ENCODE measurements at regions not wholly inside any gene's neighbourhood (a gene's known extent, or its start where the extent isn't known, plus 50 kb on each side); places are given as distances from the start of the nearest gene placed in this dataset.

DNA sequence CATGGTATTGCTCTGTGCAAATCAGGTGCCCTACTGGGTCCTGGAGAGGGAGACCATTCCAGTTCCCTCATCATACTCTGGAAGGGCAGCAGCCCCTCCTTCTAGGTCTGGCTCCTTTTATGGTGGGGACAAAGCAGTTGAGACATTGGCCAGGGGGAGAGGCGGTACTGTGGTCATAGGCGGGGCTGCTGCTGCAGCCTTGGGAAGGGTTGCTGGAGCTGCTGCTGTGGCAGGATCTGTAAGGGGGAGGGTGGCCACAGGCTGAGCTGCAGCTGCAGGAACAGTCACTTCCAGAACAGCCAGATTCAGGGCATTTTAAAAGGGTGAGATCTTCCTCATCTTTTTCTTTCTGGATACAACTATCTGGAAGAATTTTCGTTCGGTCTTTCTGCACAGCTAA, 233.0 kb upstream of the SGCD start:
- DNase-seq (ENCODE audit: low read depth in 4 of 4, low spot score in 3 of 4), result no peak

GRCh38 chr5:156095709-156096241, 231.2 kb upstream of the SGCD start:
- DNase-seq (ENCODE audit: low read depth in 4 of 4, low spot score in 3 of 4), result no peak

- DNase-seq (ENCODE audit: low read depth in 4 of 4, low spot score in 3 of 4), result no peak
Measured at GRCh38 chr5:156096259-156096658, 230.7 kb upstream of the SGCD start.

DNA sequence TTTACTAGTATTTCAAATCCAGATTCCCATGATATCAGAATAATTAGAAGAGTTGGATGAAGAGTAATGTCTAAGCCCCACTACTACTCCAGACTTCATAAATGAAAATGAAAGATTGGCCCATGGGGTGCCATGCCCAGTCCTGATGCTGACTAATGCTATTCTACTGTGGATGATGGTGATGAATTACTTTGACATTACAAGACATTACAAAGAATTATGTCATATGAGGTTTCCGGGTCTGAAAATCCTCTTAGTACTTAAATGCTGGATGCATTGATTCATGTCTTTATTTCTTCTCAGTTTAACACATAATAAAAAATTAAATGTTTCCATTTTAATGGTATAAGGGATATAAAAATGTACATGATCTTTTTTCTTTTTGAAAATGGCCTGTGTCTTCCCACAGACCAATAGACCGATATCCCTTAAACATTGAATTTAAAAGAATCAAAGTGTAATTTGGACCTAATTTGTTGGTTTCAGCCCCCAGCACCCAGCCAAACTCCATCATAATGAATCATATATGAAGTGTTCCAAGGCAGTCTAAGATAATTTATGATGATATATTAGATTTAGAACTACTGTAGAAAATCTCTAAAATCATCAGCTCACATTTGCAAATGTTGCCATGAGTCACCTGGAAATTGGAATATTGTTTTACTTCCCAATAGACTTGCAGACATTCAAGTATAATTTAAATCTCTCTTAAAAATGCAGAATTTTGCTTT, 223.6 kb upstream of the SGCD start:
- no peak for DNase-seq (ENCODE audit: low read depth in 4 of 4, low spot score in 3 of 4)

GRCh38 chr5:156109317-156110023, 217.5 kb upstream of the SGCD start:
- DNase-seq (ENCODE audit: low read depth in 4 of 4, low spot score in 3 of 4), result no peak

GRCh38 chr5:156119692-156120091, 207.3 kb upstream of the SGCD start:
- DNase-seq (ENCODE audit: low read depth in 4 of 4, low spot score in 3 of 4), result no peak

- no peak for DNase-seq (ENCODE audit: low read depth in 4 of 4, low spot score in 3 of 4)
Measured at GRCh38 chr5:156120777-156121176, 206.2 kb upstream of the SGCD start.

DNA sequence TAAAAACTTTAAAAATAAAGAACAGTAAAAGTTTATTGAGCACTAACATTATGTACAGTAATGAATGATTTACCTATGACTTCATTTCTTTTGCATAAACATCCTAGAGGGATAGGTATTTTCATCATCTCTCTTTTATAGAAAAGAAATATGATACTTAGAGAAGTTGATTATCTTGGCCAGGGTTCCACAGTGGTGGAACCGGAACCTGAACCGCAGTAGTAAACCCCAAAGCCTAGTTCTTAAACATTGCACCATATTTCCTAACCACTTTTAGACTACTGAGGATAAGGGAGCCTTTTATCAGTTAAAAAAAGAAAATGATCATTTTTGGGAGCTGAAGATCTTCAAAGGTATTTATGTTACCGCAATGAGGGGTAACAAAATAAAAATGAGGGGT, 205.7 kb upstream of the SGCD start:
- DNase-seq (ENCODE audit: low read depth in 4 of 4, low spot score in 3 of 4), result no peak

- DNase-seq (ENCODE audit: low read depth in 4 of 4, low spot score in 3 of 4), result no peak
Measured at GRCh38 chr5:156121882-156122281, 205.1 kb upstream of the SGCD start.

DNA sequence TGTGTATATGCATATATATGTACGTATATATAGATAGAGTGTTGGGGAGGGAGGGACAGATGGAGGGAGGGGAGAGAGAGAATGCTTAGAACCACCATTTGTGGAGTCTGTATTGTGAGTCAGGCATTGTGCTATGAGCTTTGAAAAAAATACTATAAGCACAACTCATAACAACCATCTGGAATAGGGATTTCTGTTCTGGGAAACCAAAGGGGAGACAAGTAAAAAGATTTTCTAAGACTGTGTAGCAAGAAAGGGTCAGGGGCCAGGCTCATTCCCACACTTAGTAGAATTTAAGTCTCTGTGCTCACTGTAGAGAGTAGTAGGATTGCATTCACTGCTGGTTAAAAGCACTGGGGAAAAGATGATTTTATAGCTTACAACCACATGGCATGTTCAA, 202.3 kb upstream of the SGCD start:
- DNase-seq (ENCODE audit: low read depth in 4 of 4, low spot score in 3 of 4), result no peak

GRCh38 chr5:156125118-156125517, 201.8 kb upstream of the SGCD start:
- DNase-seq (ENCODE audit: low read depth in 4 of 4, low spot score in 3 of 4), result no peak

- DNase-seq (ENCODE audit: low read depth in 4 of 4, low spot score in 3 of 4), result no peak
Measured at GRCh38 chr5:156126716-156127115, 200.2 kb upstream of the SGCD start.

DNA sequence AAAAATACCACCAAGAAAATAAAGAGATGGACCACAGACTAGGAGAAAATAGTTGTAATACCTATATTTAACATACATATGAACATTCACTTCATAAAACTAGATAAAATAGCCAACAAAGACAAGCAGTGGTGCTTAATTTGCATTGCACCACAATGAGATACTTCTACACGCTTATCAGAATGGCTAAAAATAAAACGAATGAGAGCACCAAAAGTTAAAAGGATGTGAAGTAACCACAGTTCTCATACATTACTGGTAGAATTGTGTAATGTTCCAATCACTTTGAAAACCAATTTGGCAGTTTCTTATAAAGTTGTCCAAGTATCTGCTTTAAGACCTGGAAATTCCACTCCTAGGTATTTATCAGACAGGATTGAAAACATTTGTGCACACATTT, 198.9 kb upstream of the SGCD start:
- DNase-seq (ENCODE audit: low read depth in 4 of 4, low spot score in 3 of 4), result no peak

DNA sequence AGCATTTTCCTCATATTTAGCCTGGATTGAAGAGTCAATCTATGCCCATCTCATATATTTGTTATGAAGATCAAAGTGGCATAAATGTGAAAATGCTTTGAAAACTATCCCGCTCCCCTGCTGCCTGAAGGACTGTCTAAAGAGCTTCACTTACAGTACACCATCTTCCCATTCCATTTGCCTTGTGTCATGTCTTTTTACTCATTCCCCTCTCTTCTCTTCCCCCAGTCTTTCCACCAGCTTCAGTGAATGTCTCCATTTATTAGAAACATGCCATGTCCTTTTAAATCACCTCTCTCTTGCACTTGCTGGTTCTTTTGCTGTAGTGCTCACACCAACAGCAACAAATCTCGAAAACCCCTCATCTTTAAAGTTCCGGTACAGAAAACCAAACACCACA, 192.7 kb upstream of the SGCD start:
- DNase-seq (ENCODE audit: low read depth in 4 of 4, low spot score in 3 of 4), result no peak

- no peak for DNase-seq (ENCODE audit: low read depth in 4 of 4, low spot score in 3 of 4)
Measured at GRCh38 chr5:156135531-156135930, 191.4 kb upstream of the SGCD start.

- no peak for DNase-seq (ENCODE audit: low read depth in 4 of 4, low spot score in 3 of 4)
Measured at GRCh38 chr5:156137071-156137869, 189.7 kb upstream of the SGCD start.

- no peak for DNase-seq (ENCODE audit: low read depth in 4 of 4, low spot score in 3 of 4)
Measured at GRCh38 chr5:156142867-156143266, 184.1 kb upstream of the SGCD start.

DNA sequence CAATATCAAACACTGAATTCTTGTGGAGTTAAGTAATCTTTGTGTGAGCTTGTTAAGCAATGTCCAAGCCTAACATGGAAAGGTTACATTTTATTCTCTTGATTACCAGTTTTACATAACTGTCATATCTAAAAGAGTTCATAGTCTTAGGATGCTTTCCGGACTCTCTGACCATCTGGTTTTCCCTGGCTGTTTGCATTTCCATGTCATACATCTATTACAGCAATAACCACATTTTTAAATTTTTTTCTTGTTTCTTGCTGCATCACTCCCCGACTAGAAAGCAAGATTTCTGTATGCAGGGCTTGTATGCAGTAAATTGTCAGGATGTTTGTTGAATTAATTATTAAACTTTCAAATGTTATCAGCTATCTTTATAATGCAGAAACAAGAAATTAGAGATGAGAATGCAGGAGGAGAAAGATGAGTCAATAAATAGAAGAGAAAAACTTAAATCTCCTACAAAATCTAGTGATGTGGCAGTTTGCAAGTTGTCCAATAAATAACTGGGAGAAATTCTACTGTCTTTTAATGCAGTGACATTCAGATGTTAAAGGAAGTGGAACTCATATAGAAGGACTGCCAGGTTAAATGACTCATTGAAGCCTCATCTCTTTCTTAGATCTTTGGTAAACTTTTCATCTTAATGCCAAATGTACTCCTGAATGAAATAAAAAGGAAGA, 179.6 kb upstream of the SGCD start:
- no peak for DNase-seq (ENCODE audit: low read depth in 4 of 4, low spot score in 3 of 4)

GRCh38 chr5:156147944-156148285, 179.0 kb upstream of the SGCD start:
- DNase-seq (ENCODE audit: low read depth in 4 of 4, low spot score in 3 of 4), result no peak

DNA sequence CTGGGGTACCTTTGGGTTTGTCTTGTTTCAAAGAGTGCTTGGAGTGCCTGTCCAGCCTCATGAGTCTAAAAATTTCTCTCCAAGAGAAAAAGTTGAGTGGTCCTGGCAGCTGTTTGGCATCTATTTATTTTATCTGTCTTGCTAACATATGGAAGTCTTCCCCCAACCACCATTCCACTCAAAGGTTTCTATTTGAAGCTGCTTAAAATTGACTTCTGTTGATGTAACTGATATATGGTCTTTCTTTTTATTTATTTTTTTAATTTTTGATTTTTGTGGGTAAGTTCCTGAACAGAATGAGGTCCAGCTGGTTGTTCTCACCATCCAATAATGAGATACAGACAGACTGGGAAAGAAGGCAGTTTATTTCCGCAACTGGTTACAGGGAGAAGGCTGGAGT, 178.7 kb upstream of the SGCD start:
- DNase-seq (ENCODE audit: low read depth in 4 of 4, low spot score in 3 of 4), result no peak

- DNase-seq (ENCODE audit: low read depth in 4 of 4, low spot score in 3 of 4), result no peak
Measured at GRCh38 chr5:156149213-156149612, 177.8 kb upstream of the SGCD start.

Data from right renal pelvis (tissue), 4 donors.